Natural killer cell (primary cell): ENCODE measurements at regions not wholly inside any gene's neighbourhood (a gene's known extent, or its start where the extent isn't known, plus 50 kb on each side); places are given as distances from the start of the nearest gene placed in this dataset.
"Not testable (repeated sequence)": the region's sequence is repeated elsewhere in the genome, so short reads cannot be mapped to it uniquely, and the experiment has no call there.

Experiments used
- ATAC-seq, 3 donors: fragments of 150-1000 bp in 2 of 3; fragments of 200-7000 bp in 1 of 3; cut with Tn5 transposase; 1 replicate in 1 of 3; 2 replicates in 2 of 3; pipeline ENCODE4 v1.10.0; 2021; ENCODE audit warnings: mild to moderate bottlenecking in 2 of 3, moderate library complexity in 2 of 3
- DNase-seq, 2 donors: peaks; one replicate each; pipeline versions ENCODE4 v3.0.0 to v3.0.0-alpha.2; 2013 to 2021; ENCODE audit warnings: mixed read lengths in 1 of 2
- H3K27ac ChIP-seq: one replicate; pipeline ENCODE4 v1.5.1; 2013; ENCODE audit warnings: mild to moderate bottlenecking, low read length
- H3K27me3 ChIP-seq: one replicate; pipeline ENCODE4 v1.6.1; 2013; ENCODE audit warnings: low read length; ENCODE audit not compliant: control insufficient read depth, insufficient read depth
- H3K36me3 ChIP-seq: one replicate; pipeline ENCODE4 v1.6.1; 2013; ENCODE audit warnings: low read length; ENCODE audit not compliant: control insufficient read depth, insufficient read depth
- H3K4me1 ChIP-seq: one replicate; pipeline ENCODE4 v1.6.1; 2013; ENCODE audit warnings: low read length; ENCODE audit not compliant: control insufficient read depth, insufficient read depth
- H3K4me3 ChIP-seq: one replicate; pipeline ENCODE4 v1.5.1; 2013; ENCODE audit warnings: low read length
- H3K9me3 ChIP-seq: one replicate; pipeline ENCODE4 v1.6.1; 2013; ENCODE audit warnings: low read length; ENCODE audit not compliant: control insufficient read depth, insufficient read depth
- H3K27ac Mint-ChIP-seq, 2 donors: one replicate each; pipeline ENCODE4 v1.8.0; 2022; ENCODE audit warnings: mild to moderate bottlenecking in 2 of 2, mixed read lengths in 2 of 2, moderate library complexity in 1 of 2
- H3K27me3 Mint-ChIP-seq, 2 donors: one replicate each; pipeline ENCODE4 v1.8.0; 2022; ENCODE audit warnings: low read depth in 2 of 2, mixed read lengths in 2 of 2
- H3K36me3 Mint-ChIP-seq: one replicate; pipeline ENCODE4 v1.8.0; 2022; ENCODE audit warnings: mixed read lengths
- H3K4me1 Mint-ChIP-seq, 2 donors: one replicate each; pipeline ENCODE4 v1.8.0; 2022; ENCODE audit warnings: mixed read lengths in 2 of 2
- H3K4me3 Mint-ChIP-seq: one replicate; pipeline ENCODE4 v1.8.0; 2022; ENCODE audit warnings: mild to moderate bottlenecking, moderate library complexity, mixed read lengths
- H3K9me3 Mint-ChIP-seq, 2 donors: one replicate each; pipeline ENCODE4 v1.8.0; 2022; ENCODE audit warnings: mixed read lengths in 2 of 2
- CTCF ChIP-seq: fragments of 200-600 bp; IDR thresholded peaks from one replicate; pipeline ENCODE4 v1.8.0; 2022; ENCODE audit warnings: antibody characterized with exemption
- WGBS: methylation state at CpG from one replicate; pipeline ENCODE4 v1.1.7; 2013; ENCODE audit warnings: missing lambda C conversion rate; ENCODE audit not compliant: insufficient coverage; 5-methylcytosine and 5-hydroxymethylcytosine counted together
- intact Hi-C: fragments of 100-400 bp; cut with micrococcal nuclease; formaldehyde crosslinking; loops from one replicate; pipeline ENCODE4 v1.14.2; 2022

GRCh38 chr6:19719691-19720128 is 117.5 kb upstream of the ID4 start:
- Histone ChIP-seq H3K36me3 (no peaks in the 10 kb centered on the region), H3K27me3 (no peaks in the 10 kb centered on the region), H3K4me3 (no peak overlapping the region), H3K4me1 (no peaks in the 10 kb centered on the region), H3K27ac (no peak overlapping the region), H3K9me3 (no peaks in the 10 kb centered on the region)
- DNase-seq (no peak), ATAC-seq (no peak)
- intact Hi-C loops = no loop called here
- H3K4me1 Mint-ChIP-seq = no peaks in the 10 kb centered on the region
- H3K36me3 Mint-ChIP-seq = no peaks in the 10 kb centered on the region
- H3K27ac Mint-ChIP-seq = no peak overlapping the region
- H3K4me3 Mint-ChIP-seq = no peak overlapping the region
- peaks cover 0 to 2% of the 10 kb centered on the region in 2 donors for H3K27me3 Mint-ChIP-seq
- TF ChIP-seq CTCF = no peak
- WGBS = 73% methylated on average over 11 of the region's 11 CpGs
- no peaks in the 10 kb centered on the region for H3K9me3 Mint-ChIP-seq

GRCh38 chr6:19721766-19722377 is 115.3 kb upstream of the ID4 start:
- WGBS = 86% methylated on average over 8 of the region's 11 CpGs
- Histone ChIP-seq H3K9me3 (no peaks in the 10 kb centered on the region), H3K36me3 (no peaks in the 10 kb centered on the region), H3K27me3 (no peaks in the 10 kb centered on the region), H3K4me1 (no peaks in the 10 kb centered on the region), H3K27ac (no peak overlapping the region), H3K4me3 (no peak overlapping the region)
- DNase-seq (no peak), ATAC-seq (no peak)
- no peaks in the 10 kb centered on the region for H3K4me1 Mint-ChIP-seq
- H3K4me3 Mint-ChIP-seq = no peak overlapping the region
- no peak for TF ChIP-seq CTCF
- no peak overlapping the region for H3K27ac Mint-ChIP-seq
- peaks cover 0 to 2% of the 10 kb centered on the region in 2 donors for H3K27me3 Mint-ChIP-seq
- H3K36me3 Mint-ChIP-seq = no peaks in the 10 kb centered on the region
- H3K9me3 Mint-ChIP-seq = peaks cover 4% of the 10 kb centered on the region in 2 donors
- intact Hi-C loops = no loop called here

- H3K9me3 ChIP-seq = no peaks in the 10 kb centered on the region
- no peak for ATAC-seq
- peaks cover 0 to 2% of the 10 kb centered on the region in 2 donors for H3K27me3 Mint-ChIP-seq
- no peaks in the 10 kb centered on the region for H3K36me3 Mint-ChIP-seq
- H3K36me3 ChIP-seq = no peaks in the 10 kb centered on the region
- no peak overlapping the region for H3K4me3 Mint-ChIP-seq
- intact Hi-C loops = no loop called here
- H3K27me3 ChIP-seq = no peaks in the 10 kb centered on the region
- no peaks in the 10 kb centered on the region for H3K4me1 Mint-ChIP-seq
- no peak overlapping the region for H3K4me3 ChIP-seq
- H3K4me1 ChIP-seq = no peaks in the 10 kb centered on the region
- TF ChIP-seq CTCF = no peak
- WGBS = 87% methylated on average over 5 of the region's 6 CpGs
- H3K9me3 Mint-ChIP-seq = peaks cover 4% of the 10 kb centered on the region in 2 donors
- DNase-seq = no peak
- H3K27ac ChIP-seq = no peak overlapping the region
- H3K27ac Mint-ChIP-seq = no peak overlapping the region
Measured at GRCh38 chr6:19722999-19723398, 114.2 kb upstream of the ID4 start.

- Mint-ChIP-seq H3K27ac (no peak overlapping the region), H3K36me3 (no peaks in the 10 kb centered on the region), H3K4me3 (no peak overlapping the region), H3K4me1 (no peaks in the 10 kb centered on the region), H3K9me3 (peaks cover 4% of the 10 kb centered on the region in 2 donors), H3K27me3 (peaks cover 0 to 2% of the 10 kb centered on the region in 2 donors)
- DNase-seq (no peak), ATAC-seq (no peak)
- no peak overlapping the region for H3K4me3 ChIP-seq
- no peaks in the 10 kb centered on the region for H3K4me1 ChIP-seq
- H3K27me3 ChIP-seq = no peaks in the 10 kb centered on the region
- H3K9me3 ChIP-seq = no peaks in the 10 kb centered on the region
- no peak overlapping the region for H3K27ac ChIP-seq
- intact Hi-C loops = no loop called here
- no peak for TF ChIP-seq CTCF
- H3K36me3 ChIP-seq = no peaks in the 10 kb centered on the region
Measured at GRCh38 chr6:19723545-19723944, 113.6 kb upstream of the ID4 start.

GRCh38 chr6:19725436-19725835 is 111.7 kb upstream of the ID4 start:
- H3K27me3 ChIP-seq, H3K27ac ChIP-seq, H3K9me3 ChIP-seq, H3K4me3 ChIP-seq, H3K4me1 Mint-ChIP-seq, intact Hi-C loops, H3K4me3 Mint-ChIP-seq, H3K27ac Mint-ChIP-seq, H3K27me3 Mint-ChIP-seq, H3K36me3 ChIP-seq, DNase-seq, H3K9me3 Mint-ChIP-seq, H3K4me1 ChIP-seq, ATAC-seq, H3K36me3 Mint-ChIP-seq: not testable (repeated sequence)
